ENCODE measurements at regions not wholly inside any gene's neighbourhood (a gene's known extent, or its start where the extent isn't known, plus 50 kb on each side); places are given as distances from the start of the nearest gene placed in this dataset.
"Not testable (repeated sequence)": the region's sequence is repeated elsewhere in the genome, so short reads cannot be mapped to it uniquely, and the experiment has no call there.

DNA sequence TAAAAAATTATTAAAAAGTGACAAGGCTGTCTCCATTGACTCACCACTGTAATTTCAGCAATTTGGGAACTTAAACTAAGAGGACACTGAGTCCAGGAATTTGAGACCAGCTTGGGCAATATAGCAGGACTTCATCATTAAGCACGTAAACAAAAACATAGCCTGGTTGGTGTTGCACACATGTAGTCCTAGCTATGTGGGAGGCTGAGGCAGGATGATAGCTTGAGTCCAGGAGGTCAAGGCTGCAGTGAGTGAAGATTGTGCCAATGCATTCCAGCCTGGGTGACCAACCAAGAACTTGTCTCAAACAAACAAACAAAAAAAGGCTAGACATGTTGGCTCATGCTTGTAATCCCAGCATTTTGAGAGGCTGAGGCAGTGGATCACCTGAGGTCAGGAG is 439.4 kb upstream of the TSPY4 start:
- Histone ChIP-seq H3K4me3 (replicated peaks in 1 of 4; ENCODE audit: control extremely low read depth in 1 of 4, insufficient read depth in 1 of 4, low read depth in 3 of 4, low read length in 4 of 4) (no peak overlapping the region), H3K27ac (ENCODE audit: insufficient read depth, low read length) (no peak overlapping the region), H3K9me3 (ENCODE audit: control insufficient read depth, insufficient read depth, low read depth, low read length) (no peaks in the 10 kb centered on the region), H2AFZ (ENCODE audit: low read length) (no peak overlapping the region), H3K4me2 (ENCODE audit: extremely low read depth, insufficient read depth, low read length) (no peak overlapping the region), H4K20me1 (ENCODE audit: control insufficient read depth, extremely low read depth, insufficient read depth, low read length) (no peaks in the 10 kb centered on the region), H3K27me3 (ENCODE audit: control insufficient read depth, insufficient read depth, low read length) (no peaks in the 10 kb centered on the region), H3K36me3 (ENCODE audit: control insufficient read depth, insufficient read depth, low read length) (no peaks in the 10 kb centered on the region), H3K79me2 (ENCODE audit: control insufficient read depth, insufficient read depth, low read length) (no peaks in the 10 kb centered on the region), H3K9ac (ENCODE audit: insufficient read depth, low read length) (no peak overlapping the region), H3K4me1 (ENCODE audit: control insufficient read depth, extremely low read depth, insufficient read depth, low read length) (no peaks in the 10 kb centered on the region)
- no peak for DNase-seq (ENCODE audit: low read depth in 2 of 2)
- TF ChIP-seq EZH2 (IDR thresholded peaks at IDR 0.05; ENCODE audit: low read length, missing control alignments), result no peak
- TF ChIP-seq, protein P1, sequence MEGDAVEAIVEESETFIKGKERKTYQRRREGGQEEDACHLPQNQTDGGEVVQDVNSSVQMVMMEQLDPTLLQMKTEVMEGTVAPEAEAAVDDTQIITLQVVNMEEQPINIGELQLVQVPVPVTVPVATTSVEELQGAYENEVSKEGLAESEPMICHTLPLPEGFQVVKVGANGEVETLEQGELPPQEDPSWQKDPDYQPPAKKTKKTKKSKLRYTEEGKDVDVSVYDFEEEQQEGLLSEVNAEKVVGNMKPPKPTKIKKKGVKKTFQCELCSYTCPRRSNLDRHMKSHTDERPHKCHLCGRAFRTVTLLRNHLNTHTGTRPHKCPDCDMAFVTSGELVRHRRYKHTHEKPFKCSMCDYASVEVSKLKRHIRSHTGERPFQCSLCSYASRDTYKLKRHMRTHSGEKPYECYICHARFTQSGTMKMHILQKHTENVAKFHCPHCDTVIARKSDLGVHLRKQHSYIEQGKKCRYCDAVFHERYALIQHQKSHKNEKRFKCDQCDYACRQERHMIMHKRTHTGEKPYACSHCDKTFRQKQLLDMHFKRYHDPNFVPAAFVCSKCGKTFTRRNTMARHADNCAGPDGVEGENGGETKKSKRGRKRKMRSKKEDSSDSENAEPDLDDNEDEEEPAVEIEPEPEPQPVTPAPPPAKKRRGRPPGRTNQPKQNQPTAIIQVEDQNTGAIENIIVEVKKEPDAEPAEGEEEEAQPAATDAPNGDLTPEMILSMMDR (conservative IDR thresholded peaks at IDR 0.05 in 1 of 2, IDR thresholded peaks at IDR 0.05 in 1 of 2; ENCODE audit: low read depth in 1 of 2, low read length in 2 of 2), result no peak

DNA sequence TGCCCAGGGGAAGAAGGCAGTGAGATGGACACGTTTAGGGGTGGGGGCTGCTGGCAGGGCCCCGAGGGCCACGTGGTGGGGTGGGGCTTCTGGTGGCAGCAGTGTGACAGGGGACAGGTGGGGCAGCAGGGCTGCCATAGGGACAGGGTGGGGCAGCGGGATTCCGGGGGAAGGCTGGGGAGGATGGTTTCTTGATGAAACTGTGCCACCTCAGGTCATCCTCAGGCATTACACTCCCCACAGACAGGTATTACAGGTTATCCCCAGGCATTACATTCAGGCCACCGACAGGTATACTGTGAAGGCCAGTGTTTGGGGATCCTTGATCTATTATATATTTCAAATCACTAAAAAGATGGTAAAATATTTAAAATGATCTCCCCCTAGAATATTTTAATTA is 432.1 kb upstream of the TSPY4 start:
- DNase-seq (ENCODE audit: low read depth in 2 of 2), result no peak
- Histone ChIP-seq H2AFZ (ENCODE audit: low read length) (no peak overlapping the region), H3K9me3 (ENCODE audit: control insufficient read depth, insufficient read depth, low read depth, low read length) (no peaks in the 10 kb centered on the region), H3K9ac (ENCODE audit: insufficient read depth, low read length) (no peak overlapping the region), H3K27ac (ENCODE audit: insufficient read depth, low read length) (no peak overlapping the region), H3K27me3 (ENCODE audit: control insufficient read depth, insufficient read depth, low read length) (no peaks in the 10 kb centered on the region), H3K36me3 (ENCODE audit: control insufficient read depth, insufficient read depth, low read length) (no peaks in the 10 kb centered on the region), H3K79me2 (ENCODE audit: control insufficient read depth, insufficient read depth, low read length) (no peaks in the 10 kb centered on the region), H4K20me1 (ENCODE audit: control insufficient read depth, extremely low read depth, insufficient read depth, low read length) (no peaks in the 10 kb centered on the region), H3K4me1 (ENCODE audit: control insufficient read depth, extremely low read depth, insufficient read depth, low read length) (no peaks in the 10 kb centered on the region), H3K4me3 (replicated peaks in 1 of 4; ENCODE audit: control extremely low read depth in 1 of 4, insufficient read depth in 1 of 4, low read depth in 3 of 4, low read length in 4 of 4) (no peak overlapping the region), H3K4me2 (ENCODE audit: extremely low read depth, insufficient read depth, low read length) (no peak overlapping the region)
- TF ChIP-seq, protein P1 (conservative IDR thresholded peaks at IDR 0.05 in 1 of 2, IDR thresholded peaks at IDR 0.05 in 1 of 2; ENCODE audit: low read depth in 1 of 2, low read length in 2 of 2), result no peak
- no peak for TF ChIP-seq EZH2 (IDR thresholded peaks at IDR 0.05; ENCODE audit: low read length, missing control alignments)

DNA sequence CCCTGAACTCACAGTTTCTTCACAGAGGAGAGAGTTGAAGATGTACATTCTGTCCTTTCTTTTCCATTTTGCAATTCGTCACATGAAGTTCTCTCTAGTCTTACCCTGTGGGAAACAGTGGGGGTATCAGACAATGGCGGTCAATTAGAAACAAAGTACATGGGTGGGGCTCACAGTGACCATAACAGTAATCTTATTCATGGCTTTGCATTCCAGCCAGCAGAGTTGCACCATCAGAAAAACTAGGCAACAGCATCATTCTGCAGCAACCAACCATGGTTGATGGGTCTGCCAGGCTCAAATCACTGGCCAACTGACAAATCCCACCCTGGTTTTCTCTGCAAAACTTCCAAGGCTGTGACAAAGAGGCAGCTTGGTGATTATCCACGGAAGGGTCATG is 414.7 kb upstream of the TSPY4 start:
- not testable (repeated sequence) for H3K4me1 ChIP-seq (ENCODE audit: control insufficient read depth, extremely low read depth, insufficient read depth, low read length); H3K9ac ChIP-seq (ENCODE audit: insufficient read depth, low read length); H3K4me2 ChIP-seq (ENCODE audit: extremely low read depth, insufficient read depth, low read length); H3K4me3 ChIP-seq (replicated peaks in 1 of 4; ENCODE audit: control extremely low read depth in 1 of 4, insufficient read depth in 1 of 4, low read depth in 3 of 4, low read length in 4 of 4); H3K79me2 ChIP-seq (ENCODE audit: control insufficient read depth, insufficient read depth, low read length); H3K27me3 ChIP-seq (ENCODE audit: control insufficient read depth, insufficient read depth, low read length); H4K20me1 ChIP-seq (ENCODE audit: control insufficient read depth, extremely low read depth, insufficient read depth, low read length); DNase-seq (ENCODE audit: low read depth in 2 of 2); H3K36me3 ChIP-seq (ENCODE audit: control insufficient read depth, insufficient read depth, low read length); H3K27ac ChIP-seq (ENCODE audit: insufficient read depth, low read length); H2AFZ ChIP-seq (ENCODE audit: low read length); H3K9me3 ChIP-seq (ENCODE audit: control insufficient read depth, insufficient read depth, low read depth, low read length)
